DOHH2 (cell line): ENCODE measurements at regions not wholly inside any gene's neighbourhood (a gene's known extent, or its start where the extent isn't known, plus 50 kb on each side); places are given as distances from the start of the nearest gene placed in this dataset.

Experiments
- EZH2phosphoT487 ChIP-seq: fragments of 200-600 bp; sonication (generic); IDR thresholded peaks from 2 replicates; pipeline ENCODE4 v1.6.1; 2017; ENCODE audit warnings: borderline replicate concordance, mild to moderate bottlenecking, antibody characterized with exemption, low read length, moderate library complexity, mixed read lengths
- TF ChIP-seq, protein P1 (sequence below): fragments of 200-600 bp; sonication (generic); IDR thresholded peaks from one replicate; pipeline ENCODE4 v1.5.1; 2014; ENCODE audit warnings: antibody characterized with exemption, mild to moderate bottlenecking, low read depth, low read length; ENCODE audit not compliant: poor library complexity, severe bottlenecking

DNA sequence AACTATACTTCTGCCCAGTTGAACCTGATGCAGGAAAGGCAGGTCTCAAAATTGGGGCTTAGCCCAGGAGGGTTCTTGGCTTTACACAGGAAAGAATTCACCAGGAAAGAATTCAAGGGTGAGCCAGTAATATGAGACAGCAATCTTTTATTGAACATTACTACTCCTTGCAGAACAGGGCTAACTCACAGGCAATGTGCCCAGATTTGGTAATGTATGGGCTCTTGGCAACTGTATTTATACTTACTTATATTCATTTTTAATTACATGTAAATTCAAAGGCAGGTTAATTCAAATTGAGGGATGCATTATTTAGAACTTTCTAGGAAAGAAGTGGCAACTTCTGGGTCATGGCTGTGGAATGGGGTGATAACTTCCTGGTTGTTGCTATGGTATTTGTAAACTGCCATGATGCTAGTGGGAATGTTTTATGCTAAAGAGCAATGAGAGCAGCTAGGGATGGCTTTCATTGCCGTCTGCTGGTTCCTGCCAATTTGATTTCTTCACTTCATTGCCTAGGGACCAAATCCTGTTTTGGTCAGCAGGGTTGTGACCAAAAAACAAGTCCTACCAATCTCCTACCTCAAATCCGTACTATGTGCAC, 107.5 kb downstream of the CHRM3 start:
- TF ChIP-seq, protein P1, sequence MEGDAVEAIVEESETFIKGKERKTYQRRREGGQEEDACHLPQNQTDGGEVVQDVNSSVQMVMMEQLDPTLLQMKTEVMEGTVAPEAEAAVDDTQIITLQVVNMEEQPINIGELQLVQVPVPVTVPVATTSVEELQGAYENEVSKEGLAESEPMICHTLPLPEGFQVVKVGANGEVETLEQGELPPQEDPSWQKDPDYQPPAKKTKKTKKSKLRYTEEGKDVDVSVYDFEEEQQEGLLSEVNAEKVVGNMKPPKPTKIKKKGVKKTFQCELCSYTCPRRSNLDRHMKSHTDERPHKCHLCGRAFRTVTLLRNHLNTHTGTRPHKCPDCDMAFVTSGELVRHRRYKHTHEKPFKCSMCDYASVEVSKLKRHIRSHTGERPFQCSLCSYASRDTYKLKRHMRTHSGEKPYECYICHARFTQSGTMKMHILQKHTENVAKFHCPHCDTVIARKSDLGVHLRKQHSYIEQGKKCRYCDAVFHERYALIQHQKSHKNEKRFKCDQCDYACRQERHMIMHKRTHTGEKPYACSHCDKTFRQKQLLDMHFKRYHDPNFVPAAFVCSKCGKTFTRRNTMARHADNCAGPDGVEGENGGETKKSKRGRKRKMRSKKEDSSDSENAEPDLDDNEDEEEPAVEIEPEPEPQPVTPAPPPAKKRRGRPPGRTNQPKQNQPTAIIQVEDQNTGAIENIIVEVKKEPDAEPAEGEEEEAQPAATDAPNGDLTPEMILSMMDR = no peak
- TF ChIP-seq EZH2phosphoT487 = no peak
